ENCODE measurements at regions not wholly inside any gene's neighbourhood (a gene's known extent, or its start where the extent isn't known, plus 50 kb on each side); places are given as distances from the start of the nearest gene placed in this dataset.

DNA sequence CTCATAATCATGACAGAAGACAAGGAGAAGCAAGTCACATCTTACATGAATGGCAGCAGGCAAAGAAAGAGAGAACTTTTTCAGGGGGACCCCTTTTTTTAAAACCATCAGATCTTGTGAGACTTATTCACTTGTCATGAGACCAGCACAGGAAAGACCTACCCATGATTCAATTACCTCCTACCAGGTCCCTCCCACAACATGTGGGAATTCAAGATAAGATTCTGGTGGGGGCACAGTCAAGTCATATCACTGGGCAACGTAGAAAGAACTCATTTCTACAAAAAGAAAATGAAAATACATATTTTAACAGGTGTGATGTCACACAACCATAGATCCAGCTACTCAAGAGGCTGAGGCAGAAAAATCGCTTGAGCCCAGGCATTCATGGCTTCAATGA lies 304.1 kb downstream of the IPMK start:
- DNase-seq (ENCODE audit: insufficient read length, low spot score) (no peak), FAIRE-seq (no peak)
- TF ChIP-seq, protein P1, sequence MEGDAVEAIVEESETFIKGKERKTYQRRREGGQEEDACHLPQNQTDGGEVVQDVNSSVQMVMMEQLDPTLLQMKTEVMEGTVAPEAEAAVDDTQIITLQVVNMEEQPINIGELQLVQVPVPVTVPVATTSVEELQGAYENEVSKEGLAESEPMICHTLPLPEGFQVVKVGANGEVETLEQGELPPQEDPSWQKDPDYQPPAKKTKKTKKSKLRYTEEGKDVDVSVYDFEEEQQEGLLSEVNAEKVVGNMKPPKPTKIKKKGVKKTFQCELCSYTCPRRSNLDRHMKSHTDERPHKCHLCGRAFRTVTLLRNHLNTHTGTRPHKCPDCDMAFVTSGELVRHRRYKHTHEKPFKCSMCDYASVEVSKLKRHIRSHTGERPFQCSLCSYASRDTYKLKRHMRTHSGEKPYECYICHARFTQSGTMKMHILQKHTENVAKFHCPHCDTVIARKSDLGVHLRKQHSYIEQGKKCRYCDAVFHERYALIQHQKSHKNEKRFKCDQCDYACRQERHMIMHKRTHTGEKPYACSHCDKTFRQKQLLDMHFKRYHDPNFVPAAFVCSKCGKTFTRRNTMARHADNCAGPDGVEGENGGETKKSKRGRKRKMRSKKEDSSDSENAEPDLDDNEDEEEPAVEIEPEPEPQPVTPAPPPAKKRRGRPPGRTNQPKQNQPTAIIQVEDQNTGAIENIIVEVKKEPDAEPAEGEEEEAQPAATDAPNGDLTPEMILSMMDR (IDR thresholded peaks at IDR 0.05; ENCODE audit: insufficient read depth, missing control alignments) = no peak

DNA sequence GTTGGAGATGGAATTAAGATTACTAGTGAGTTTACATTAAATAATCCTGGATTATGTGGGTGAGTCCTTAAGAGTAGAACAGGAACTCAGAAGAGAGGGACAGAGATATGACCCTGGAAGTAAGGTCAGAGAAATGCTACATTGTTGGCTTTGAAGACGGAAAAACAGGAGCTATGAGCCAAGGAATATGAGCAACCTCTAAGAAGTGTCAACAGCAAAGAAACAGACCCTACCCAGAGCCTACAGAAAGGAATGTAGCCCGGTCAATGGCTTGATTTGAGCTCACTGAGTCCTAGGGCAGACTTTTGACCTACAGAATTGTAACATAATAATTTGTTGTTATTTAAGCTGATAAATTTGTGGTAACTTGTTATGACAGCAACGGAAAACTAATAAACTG lies 304.9 kb downstream of the IPMK start:
- TF ChIP-seq, protein P1 (IDR thresholded peaks at IDR 0.05; ENCODE audit: insufficient read depth, missing control alignments) = no peak
- FAIRE-seq (no peak), DNase-seq (ENCODE audit: insufficient read length, low spot score) (no peak)

DNA sequence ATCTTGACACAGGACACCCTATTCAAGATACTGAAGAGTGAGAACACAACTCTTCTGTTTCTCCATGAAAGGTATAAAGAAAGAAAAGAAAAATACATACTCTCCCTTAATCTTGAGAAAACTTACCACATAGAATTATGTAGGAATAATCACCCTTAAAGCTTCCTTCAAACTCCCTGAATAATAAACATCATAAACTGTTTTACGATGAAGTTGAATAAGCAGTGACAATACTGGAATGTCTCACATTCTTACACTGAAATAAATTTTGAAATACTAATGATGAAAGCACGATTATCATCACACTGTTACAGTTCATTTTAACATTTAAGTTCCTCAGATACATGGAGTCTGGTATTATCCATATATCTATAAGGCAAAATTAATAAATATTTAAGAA lies 306.2 kb downstream of the IPMK start:
- DNase-seq (ENCODE audit: insufficient read length, low spot score) (no peak), FAIRE-seq (no peak)
- TF ChIP-seq, protein P1 (IDR thresholded peaks at IDR 0.05; ENCODE audit: insufficient read depth, missing control alignments) = no peak

DNA sequence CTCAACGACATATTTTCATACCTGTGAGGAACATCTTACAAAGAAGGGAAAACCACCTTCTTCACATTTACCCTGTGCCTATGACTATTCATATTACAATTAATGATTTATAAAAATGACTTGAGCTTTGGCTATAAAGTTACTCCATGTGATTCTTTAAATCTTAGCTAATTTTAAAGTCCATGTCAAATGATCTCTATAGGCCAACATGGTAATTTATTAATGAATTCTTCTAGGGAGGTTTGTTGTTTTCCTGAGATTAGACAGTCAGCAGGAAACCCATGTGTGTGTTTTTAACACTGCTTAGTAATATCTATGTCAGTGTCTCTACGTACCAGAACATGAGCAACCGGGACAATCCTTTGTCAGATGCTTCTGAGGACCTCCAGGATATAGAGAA lies 307.3 kb downstream of the IPMK start:
- DNase-seq (ENCODE audit: insufficient read length, low spot score) (no peak), FAIRE-seq (no peak)
- TF ChIP-seq, protein P1 (IDR thresholded peaks at IDR 0.05; ENCODE audit: insufficient read depth, missing control alignments) = no peak

DNA sequence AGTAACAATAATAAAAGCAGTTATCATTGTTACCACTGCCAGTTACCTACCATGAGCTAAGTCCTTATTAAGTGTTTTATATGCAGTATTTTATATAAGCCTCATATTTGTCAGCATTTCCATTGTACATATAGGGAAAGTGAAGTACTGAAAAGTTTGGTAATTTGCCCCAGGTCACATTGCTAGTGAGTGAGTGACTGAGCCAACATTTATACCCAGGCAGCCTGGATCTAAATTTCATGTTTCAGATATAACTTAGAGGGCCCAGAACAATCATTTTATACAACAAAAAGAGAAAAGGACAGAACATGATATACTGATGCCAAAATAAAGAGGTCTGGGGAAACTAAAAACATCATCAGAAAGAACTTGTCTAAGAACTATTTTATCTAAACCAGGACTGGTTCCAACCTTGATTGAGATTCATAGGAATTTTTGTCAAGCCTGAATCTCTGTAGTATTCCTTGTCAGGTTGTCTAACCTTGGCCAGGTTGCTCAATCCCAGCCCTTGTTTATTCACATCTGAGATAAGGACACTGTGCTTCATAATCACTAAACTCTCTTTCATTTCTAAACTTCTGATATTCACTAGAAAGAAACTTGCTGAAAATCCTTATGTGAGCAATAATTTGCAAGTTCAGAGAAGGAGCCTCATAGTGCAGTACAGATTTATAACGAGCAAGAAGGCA lies 308.2 kb downstream of the IPMK start:
- TF ChIP-seq, protein P1 (IDR thresholded peaks at IDR 0.05; ENCODE audit: insufficient read depth, missing control alignments) = no peak
- DNase-seq (ENCODE audit: insufficient read length, low spot score) = no peak
- FAIRE-seq = no peak

DNA sequence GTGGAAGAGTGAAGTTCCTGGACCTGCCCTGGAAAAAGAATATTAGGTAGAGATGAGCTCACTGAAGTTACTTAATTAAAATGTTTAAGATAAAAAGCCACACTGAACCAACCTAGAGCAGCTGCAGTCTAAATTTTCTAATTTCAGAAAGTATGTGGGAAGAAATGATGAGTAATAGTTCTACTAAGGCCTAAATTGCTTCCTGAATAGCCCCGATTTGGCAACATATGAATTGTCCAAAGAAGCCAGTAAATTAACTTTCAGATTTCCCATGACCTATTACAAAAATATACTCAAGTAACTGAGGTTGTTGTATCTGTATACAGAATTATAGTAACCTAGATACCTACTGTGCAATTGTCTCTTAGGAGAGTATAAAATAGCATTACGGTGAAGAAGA lies 312.6 kb downstream of the IPMK start:
- TF ChIP-seq, protein P1 (IDR thresholded peaks at IDR 0.05; ENCODE audit: insufficient read depth, missing control alignments) = no peak
- FAIRE-seq = no peak

DNA sequence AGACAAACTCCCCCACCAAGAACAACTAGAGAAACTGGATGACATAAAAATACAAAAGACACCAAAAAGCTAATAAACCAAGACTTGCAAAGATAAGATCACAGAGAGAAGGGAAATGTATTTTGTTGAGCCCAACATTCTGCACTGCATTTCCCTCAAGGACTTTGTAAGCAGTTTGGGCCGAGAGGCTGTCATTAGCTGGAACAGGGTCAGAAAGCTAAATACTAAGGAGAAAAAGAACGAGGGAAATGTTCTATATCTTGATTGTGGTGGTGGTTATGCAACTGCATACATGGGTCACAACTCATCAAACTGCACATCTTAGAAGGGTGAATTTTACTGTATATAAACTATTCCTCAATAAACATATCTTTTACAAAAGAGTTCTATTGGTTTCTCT lies 315.0 kb downstream of the IPMK start:
- TF ChIP-seq, protein P1 (IDR thresholded peaks at IDR 0.05; ENCODE audit: insufficient read depth, missing control alignments) = no peak
- DNase-seq (ENCODE audit: insufficient read length, low spot score) = no peak
- no peak for FAIRE-seq

More for the DNA sequence above, 312.6 kb downstream of the IPMK start:
- no peak for DNase-seq (ENCODE audit: insufficient read length, low spot score)

All from D721Med (cell line).